NOMO-1 treated with dmso at 0.1 percent for 144 hours (cell line): ENCODE measurements at regions not wholly inside any gene's neighbourhood (a gene's known extent, or its start where the extent isn't known, plus 50 kb on each side); places are given as distances from the start of the nearest gene placed in this dataset.
"Not testable (repeated sequence)": the region's sequence is repeated elsewhere in the genome, so short reads cannot be mapped to it uniquely, and the experiment has no call there.

ENCODE experiments used
- DNase-seq: peaks from one replicate; lab custom pipeline; 2025; ENCODE audit not compliant: unreplicated experiment; lab: John Stamatoyannopoulos, UW

DNA sequence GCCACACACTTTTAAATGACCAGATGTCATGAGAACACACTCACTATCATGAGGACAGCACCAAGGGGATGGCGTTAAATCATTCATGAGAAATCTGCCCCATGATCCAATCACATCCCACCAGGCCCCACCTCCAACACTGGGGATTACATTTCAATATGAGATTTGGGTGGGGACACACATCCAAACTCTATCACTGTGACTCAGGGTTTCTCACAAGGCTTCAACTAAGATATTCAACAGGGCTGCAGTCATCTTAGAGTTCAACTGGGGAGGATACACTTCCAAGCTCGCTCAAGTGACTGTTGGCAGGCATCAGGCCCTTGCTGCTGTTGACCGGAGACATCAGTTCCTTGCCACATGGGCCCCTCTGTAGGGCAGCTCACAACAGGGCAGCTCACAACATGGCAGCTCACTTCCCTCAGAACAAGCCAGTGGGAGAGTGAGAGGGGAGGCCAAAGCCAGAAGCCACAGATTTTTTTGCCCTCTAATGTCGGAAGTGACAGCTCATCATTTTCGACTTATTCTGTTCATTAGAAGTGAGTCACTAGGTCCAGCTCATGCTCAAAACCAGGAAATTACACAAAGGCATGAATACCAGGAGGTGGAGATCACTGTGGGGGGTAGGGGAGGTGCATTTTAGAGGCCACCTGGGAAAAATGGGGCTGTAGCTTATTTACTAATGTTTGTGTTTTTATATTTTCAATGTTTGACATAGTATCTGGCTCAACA lies 50.8 kb upstream of the PTHLH start:
- no peak for DNase-seq

DNA sequence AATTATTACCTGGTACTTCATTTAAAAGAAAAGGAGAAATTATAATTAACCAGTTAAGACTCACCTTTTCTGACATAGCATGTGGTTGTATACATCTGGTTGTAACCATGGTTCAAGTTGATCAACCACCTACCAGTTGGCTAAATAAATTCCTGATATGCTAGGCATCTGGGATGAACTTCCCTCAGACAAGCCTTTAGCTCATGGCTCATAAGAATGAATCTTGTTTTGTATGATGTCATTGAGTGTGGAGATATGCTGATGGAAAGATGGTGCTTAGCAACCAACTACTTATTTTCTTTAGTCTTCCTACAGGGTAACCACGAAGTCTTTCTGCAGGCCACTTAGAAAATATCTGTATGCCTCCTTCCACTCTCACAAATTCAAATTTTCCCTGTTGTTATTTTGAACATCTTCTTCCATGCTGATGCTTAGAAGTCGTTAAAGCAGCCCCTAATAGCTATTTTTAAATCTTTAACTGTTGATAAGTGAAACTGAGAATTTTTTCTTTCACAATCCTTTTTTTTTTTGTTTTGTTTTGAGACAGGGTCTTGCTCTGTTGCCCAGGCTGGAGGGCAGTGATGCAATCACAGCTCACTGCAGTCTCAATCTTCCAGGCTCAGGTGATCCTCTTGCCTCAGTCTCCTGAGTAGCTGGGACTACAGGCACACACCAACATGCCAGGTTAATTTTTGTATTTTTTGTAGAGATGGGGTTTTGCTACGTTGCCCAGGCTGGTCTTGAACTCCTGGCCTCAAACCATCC lies 51.9 kb upstream of the PTHLH start:
- DNase-seq: no peak

DNA sequence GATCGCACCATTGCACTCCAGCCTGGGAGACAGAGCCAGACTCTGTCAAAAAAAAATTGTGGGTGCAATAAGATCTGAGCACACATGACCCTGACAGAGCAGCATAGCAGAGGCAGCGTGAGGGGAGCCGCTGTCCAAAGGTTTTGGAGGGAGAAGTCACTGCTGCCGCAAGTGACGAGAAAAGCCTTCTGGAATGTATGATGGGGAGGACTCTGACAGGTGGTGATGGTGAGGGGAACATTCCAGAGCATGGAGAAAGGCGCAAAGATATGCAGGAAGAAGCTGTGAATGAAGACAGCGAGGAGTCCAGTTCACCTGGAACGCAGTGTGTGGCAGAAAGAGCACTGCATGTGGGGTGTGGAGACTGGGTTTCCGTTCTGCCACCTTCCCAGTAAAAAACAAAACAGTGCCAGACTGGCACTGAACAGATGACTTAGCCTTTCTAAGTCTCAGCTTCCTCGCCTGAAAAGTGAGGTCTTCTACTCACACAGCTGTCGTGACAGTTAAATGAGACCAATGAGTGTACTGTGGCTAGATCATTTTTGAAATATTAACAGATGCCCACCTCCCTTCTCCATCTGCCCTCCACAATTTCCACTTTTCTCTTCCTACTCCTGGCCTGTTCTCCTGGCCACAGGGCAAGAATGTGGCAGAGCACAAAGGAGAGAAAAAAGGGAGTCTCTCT lies 53.4 kb upstream of the PTHLH start:
- no peak for DNase-seq

DNA sequence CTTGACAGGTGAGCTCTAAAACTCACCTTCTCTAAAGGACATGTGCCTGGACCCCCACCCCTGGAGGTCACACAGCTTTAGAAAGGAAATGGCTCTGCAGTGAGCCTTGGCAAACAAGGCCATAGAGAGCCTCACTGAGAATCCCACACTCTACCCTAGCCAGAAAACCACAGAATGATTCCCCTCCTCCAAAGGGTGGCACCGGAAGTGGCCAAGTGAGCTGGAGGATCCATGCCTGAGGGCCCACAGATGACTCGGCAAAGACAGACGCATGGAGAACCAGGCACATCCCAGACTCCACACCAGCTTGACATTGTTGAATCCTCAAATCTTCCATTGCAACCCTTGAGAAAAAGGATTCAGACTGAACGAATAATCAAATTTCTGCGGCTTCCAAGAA lies 54.2 kb upstream of the PTHLH start:
- no peak for DNase-seq

DNA sequence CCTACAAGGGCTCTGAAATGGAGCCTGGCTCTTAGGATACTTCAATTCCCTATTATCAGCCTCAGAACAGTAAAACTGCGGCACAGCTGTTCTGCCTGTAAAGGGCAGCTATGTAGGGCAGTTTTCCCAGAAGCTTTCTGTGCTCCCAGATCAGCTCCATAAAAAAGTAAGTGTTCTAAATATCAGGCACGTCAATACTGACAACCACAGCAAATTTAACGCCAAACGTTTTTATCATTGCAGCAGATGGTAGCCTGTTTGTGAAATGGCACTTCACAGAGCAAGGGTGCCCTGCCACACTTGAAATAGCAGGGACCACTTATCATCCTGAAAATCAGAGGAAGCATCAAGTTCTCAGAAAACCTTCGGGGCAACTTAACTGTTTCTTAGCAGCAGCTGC lies 54.8 kb upstream of the PTHLH start:
- DNase-seq: no peak

DNA sequence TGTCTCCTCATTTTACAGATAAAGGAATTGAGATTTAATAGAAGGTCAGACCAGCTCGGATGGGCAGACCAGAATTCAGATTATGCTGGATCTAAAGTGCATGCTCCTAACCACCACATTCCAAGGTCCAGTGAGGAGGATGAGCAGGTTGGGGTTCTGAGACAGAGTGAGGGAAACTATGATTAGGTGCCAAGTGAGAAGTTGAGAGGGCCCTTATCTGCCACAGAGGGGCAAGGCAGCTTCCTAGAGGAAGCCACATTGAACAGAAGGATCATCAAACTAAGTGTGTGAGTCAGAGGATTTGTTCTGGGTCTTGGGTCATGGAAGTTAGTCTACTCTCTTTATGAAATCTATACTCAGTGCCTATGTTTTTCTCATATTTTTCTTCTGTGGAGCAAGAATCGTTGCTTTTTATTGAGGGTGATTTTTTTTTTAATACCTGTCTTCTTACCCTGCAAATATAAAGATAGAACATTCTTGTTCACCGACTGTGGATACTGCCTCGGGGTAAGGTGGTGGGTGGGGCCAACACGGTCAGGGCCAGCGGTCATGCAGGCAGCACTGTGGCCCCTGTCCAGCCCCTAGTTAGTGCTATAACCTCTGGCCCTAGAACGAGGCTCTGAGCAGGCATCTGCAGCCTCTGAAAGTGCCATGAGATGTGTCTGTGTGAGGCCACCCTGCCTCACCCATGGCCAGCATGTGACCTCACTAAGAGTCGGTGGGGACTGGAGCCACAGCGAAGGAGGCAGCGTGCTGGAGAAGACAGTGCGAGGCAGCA lies 55.6 kb upstream of the PTHLH start:
- DNase-seq: no peak

DNA sequence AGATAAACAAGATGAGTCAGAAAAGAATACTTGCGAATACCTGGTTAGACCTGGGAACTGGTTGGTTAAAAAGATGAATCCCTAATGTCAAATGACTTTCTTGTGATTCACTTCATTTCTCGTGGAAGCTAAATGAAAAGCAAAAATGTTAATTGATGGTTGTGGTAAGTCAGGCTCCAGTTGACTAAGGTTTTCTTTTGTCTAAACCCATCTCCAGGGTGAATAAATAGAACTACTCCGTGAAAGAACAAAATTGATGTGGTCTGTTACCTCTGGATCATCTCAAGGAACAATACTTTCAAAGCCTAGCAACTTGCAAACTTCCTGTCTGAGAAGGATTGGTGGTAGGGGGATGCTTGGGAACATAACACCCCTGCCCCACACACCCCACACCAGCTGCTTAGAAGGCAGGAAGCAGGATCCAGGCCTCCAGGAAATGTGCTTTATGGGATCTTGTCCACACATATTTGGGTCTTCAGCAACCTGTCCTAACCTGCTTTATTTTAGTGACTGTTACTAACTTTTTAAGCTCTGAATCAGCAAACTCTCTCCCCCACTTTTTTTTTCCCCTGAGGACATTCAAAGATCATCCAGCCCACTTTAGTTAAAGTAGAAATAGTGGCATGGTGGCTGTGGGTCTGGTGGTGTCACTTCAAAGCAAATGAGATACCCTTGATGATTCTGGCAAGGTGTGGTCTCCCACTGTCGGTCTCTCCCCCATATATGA lies 60.4 kb upstream of the PTHLH start:
- DNase-seq: no peak

DNA sequence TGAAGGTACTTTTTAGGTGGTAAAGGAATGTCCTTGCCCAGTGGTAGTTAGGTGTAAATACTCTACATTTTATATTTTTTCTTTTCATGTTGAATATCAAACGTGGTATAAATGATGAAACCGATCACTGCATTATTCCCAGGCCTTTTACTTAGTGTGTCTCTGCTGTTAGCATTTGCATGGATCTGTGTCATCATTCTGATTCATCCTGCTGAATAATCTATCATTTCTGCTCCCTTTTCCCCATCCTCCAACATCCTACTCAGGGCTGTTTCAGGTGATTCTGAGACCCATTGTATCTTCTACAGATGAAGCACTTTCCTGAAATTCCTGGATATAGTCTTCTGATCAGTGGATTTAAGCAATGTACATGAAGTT lies 61.0 kb upstream of the PTHLH start:
- no peak for DNase-seq

DNA sequence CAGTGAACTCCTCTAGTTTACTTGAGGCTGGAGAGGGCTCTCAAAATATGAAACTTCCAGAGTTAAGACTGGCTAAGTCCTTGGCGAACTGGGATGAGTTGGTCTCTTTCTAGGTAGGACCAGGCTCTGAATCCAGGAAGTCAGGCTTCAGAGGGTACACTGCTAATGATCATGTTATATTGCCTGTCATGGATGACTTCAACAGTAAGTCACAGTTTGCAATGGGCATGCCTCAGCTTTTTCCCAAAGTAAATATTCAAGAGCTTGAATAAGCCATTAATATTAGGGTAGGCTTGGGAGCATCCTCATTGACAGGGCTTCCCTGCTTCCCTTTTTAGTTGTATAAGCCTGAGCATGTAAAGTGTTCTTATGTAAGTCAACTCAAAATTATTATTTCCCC lies 61.7 kb upstream of the PTHLH start:
- DNase-seq: no peak

DNA sequence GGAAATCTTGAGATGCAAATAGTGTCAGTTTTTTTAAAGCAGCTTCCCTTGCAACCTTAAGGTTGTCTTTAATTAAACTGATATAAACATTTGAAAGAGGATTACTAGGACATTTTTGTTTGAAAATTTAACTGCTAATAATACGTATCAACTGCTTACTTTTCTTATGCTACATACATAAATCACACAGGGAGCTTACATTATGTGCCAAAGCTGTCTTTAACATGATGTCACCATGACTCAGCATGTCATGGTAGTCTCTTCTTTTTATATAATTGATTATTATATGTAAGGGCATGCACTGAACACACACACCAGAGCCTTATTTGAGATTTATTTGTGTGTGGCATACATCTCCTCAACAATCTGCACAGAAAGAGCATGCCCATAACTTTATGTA lies 63.0 kb upstream of the PTHLH start:
- no peak for DNase-seq

DNA sequence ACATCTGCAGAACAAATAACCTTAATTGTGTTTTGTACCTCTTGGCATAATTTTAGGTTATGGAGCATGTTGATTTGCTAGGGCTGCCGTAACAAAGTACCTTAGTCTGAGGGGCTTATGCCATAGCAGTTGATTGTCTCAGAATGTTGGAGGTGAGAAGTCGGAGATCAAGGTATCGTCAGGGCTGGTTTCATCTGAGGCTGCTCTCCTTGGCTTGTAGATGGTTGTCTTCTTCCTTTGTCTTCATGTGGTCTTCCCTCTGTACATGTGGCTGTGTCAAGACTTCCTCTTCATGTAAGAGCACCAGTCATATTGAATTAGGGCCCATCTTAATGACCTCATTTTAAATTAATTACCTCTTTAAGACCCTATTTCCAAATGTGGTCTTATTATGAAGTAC lies 64.4 kb upstream of the PTHLH start:
- DNase-seq: no peak

DNA sequence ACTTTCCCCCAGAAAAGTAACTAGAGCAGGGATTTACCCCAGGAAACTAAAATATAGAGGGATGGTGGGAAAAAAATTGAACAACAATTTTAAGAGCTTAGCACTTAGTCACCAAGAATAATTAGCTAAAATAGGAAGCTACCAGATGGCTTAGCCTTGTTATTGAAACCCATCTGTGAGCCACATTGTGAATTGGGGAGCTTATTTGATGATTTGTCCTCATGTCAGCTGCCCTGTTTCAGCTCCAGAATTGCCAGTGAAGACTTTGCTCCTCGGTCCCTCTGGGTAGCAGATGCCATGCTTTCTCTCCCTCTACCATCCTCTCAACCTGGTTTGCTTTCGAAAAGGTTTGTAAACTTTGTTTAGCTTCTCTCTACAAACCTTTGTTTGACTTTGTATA lies 67.7 kb upstream of the PTHLH start:
- DNase-seq: no peak

DNA sequence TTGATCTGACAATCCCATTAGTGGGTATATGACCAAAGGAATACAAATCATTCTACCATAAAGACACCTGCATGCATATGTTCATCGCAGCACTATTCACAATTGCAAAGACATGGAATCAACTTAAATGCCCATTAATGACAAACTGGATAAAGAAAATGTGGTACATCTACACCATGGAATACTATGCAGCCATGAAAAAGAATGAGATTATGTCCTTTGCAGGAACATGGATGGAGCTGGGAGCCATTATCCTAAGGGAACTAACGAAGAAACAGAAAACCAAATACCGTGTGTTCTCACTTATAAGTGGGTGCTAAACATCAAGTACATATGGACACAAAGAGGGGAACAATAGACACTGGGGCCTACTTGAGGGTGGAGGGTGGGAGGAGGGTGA lies 74.1 kb upstream of the PTHLH start:
- DNase-seq: not testable (repeated sequence)

DNA sequence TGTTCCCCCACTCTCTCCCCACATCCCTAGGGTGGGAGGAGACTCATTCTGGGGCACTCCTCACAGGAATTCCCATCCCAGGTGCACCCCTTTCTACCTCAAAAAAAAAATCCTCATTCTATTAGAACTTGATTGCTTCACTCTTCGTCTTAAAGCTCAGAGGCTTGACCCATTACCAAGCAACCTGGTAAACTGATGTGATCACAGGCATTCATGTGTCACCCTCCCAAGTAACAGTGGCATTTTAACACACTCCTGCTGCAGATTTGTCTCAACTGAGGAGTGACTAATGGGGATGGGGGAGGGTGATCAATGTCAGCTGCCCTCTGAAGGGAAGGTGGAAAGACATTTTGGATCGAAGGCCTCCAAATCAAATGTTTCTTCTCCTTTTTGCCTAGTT lies 78.1 kb upstream of the PTHLH start:
- no peak for DNase-seq

DNA sequence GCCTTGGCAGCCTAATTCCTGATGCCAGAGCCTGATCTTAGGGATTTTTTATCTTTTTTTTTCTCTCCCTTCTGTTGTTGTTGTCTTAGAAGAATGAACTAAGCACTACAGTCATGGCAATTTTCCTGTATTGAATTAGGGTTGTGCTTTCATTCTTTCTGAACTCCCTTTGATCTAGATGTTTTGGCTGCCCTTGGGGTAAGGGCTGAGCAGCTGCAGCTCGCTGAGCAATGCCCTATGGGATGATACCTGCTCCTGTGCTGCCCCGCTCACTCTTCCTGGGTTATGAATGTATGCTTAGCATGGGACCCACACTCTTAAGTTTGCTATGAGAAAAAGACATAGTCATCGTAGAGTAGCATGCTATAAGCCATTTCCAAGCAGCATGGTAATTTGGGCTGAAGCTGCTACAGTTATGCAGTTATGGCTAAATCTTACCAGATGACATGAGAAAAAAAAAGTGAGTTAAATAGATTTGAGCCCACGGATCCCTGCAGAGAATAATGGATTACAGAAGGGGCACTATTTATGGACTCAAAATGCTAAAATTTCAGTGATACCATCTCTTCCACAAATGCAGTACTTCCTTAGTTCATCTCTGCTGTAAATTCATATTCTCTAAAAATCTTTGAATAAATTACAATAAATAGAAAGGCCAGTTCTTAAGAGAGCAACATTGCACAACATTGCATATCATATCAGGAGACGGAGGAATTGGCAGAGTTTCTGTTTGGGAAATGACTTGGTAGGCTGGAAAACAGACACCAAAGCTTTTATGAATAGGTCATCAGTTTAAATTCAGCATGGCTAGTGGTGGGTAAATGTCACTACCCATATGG lies 79.2 kb upstream of the PTHLH start:
- no peak for DNase-seq

DNA sequence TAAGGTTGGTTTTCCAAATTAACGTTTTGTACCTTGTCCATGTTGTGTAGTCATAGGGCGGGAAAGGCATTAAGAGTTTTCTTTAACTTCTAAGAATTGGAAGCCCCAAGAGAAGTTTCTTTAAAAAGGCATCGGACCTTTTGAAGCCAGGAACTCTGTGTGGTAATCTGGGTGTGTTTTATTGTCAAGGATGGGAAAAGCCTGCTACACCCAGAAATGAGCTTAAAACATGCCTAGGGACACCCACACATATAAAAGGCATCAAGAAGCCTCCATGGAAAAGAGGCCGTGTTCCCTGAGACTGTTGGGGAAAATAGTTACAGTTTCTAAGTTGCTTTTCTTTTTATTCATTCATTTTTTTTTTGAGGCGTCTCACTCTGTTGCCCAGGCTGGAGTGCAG lies 81.0 kb upstream of the PTHLH start:
- no peak for DNase-seq

DNA sequence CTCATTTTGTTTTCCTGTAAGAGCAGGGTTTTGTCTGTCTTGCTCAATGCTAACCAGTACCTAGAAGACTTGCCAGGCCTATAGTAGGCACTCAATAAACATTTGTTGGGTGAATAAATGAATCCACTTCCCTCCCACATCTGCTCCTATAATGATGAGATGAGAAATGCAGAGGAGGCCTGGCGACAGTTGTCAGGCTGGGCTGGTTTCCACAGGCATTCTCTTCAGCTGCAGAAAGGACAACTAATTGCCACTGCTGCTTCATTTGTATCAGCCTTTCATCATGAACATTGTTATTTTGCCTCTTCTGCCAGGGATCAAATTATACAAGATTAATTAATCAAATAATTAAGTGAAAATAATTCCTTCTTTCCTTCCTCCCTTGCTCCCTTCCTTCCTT lies 82.0 kb upstream of the PTHLH start:
- no peak for DNase-seq

DNA sequence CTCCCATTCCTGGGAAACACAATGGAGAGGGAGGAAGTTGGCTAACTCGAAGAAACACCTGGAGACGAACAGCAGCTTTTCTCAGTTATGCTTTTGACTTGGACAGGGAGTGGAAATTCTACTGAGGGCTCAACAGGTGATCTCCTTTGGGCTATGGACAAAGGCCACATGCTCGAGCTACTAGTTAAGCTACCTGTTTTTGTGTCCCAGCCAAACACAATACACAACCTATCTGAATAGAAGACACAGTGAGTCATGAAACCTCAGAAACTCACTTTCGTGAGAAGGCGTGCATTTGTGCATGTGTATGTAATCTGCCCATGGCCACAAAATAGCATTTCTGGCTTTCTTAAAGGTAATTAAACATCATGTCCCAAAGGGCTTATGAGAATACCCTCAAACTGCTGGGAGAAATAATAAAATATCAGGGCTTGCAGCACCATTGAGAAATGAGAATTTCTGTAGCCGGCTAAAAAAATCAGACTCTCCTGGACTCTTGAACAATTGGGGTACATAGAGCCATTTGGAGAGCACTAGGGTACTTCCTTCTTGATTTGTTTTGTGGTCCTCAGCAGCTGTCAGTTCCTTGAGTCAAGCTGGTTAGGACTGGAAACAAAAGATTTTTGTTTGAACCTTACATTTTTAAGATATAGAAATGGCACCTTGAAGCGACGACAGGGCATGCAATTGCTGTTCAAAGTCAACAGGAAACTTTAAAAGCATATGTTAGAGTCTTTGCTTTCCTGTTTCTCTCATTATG lies 85.5 kb upstream of the PTHLH start:
- no peak for DNase-seq

DNA sequence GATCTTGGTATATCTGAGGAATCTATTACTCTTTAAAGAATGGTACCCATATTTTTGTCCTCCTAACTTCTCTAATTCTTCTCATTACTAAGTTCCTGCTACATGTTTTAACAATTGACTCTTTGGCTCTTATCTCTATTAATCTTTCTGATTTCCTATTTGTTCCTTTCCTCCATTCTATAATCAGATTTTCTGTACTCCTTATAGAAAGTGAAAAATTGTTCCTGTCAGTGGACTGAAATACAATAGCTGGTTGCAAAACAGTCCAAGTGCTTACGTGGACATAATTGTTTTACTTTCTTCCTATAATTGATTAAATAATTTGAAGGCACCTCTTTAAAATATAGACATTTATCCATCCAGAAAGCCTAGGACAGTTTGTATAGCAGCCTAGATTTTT lies 86.7 kb upstream of the PTHLH start:
- DNase-seq: no peak
